ENCODE measurements at regions not wholly inside any gene's neighbourhood (a gene's known extent, or its start where the extent isn't known, plus 50 kb on each side); places are given as distances from the start of the nearest gene placed in this dataset.
A peak's percentile ranks its signal among the peaks of the same experiment; 100 is the strongest.

- TF ChIP-seq ZNF138 (CRISPR knock-in tag; conservative IDR thresholded peaks at IDR 0.05), result no peak
- no peak for TF ChIP-seq AFF4 (CRISPR knock-in tag; IDR thresholded peaks at IDR 0.05; ENCODE audit: borderline replicate concordance)
- TF ChIP-seq NFYB (CRISPR knock-in tag; conservative IDR thresholded peaks at IDR 0.05; ENCODE audit: low read depth), result no peak
These were observed 331.2 kb downstream of the NR2F1-AS1 start (continued) for GRCh38 chr5:93249651-93250289.

GRCh38 chr5:93247105-93247504 lies 333.9 kb downstream of the NR2F1-AS1 start:
- ATAC-seq (peak; percentile 65), DNase-seq (ENCODE audit: low spot score) (no peak)
- Mint-ChIP-seq H3K9me3 (no peaks in the 10 kb centered on the region), H3K27ac (no peak overlapping the region), H3K27me3 (ENCODE audit: low read depth) (peaks cover 76% of the 10 kb centered on the region), H3K4me3 (no peak overlapping the region), H3K36me3 (no peaks in the 10 kb centered on the region), H3K4me1 (peaks cover 21% of the 10 kb centered on the region)
- POLR2A ChIA-PET, result interaction anchor here (0.5 kb wide), 1 partner anchor 404 kb away, joined by 4 read pairs; no protein-coding TSS in a partner anchor
- TF ChIP-seq SP1 (CRISPR knock-in tag; conservative IDR thresholded peaks at IDR 0.05), result no peak
- TF ChIP-seq ZNF281 (CRISPR knock-in tag; IDR thresholded peaks at IDR 0.05), result no peak
- no peak for TF ChIP-seq ZNF396 (CRISPR knock-in tag; IDR thresholded peaks at IDR 0.05; ENCODE audit: borderline replicate concordance)
- no peak for TF ChIP-seq ZNF671 (CRISPR knock-in tag; IDR thresholded peaks at IDR 0.05)
- no peak for TF ChIP-seq KAT7 (CRISPR knock-in tag; IDR thresholded peaks at IDR 0.05; ENCODE audit: borderline replicate concordance)
- TF ChIP-seq ZNF121 (CRISPR knock-in tag; IDR thresholded peaks at IDR 0.05), result no peak
- no peak for TF ChIP-seq TEAD4 (CRISPR knock-in tag; IDR thresholded peaks at IDR 0.05)
- no peak for TF ChIP-seq OVOL2 (CRISPR knock-in tag; IDR thresholded peaks at IDR 0.05; ENCODE audit: borderline replicate concordance)
- TF ChIP-seq IRF1 (CRISPR knock-in tag; IDR thresholded peaks at IDR 0.05), result no peak
- TF ChIP-seq RORB (CRISPR knock-in tag; IDR thresholded peaks at IDR 0.05), result no peak
- no peak for TF ChIP-seq CREM (CRISPR knock-in tag; IDR thresholded peaks at IDR 0.05)
- no peak for TF ChIP-seq SMAD4 (CRISPR knock-in tag; IDR thresholded peaks at IDR 0.05)
- no peak for TF ChIP-seq MAX (CRISPR knock-in tag; IDR thresholded peaks at IDR 0.05)
- TF ChIP-seq FOXJ3 (CRISPR knock-in tag; IDR thresholded peaks at IDR 0.05; ENCODE audit: borderline replicate concordance), result no peak
- TF ChIP-seq ZBTB21 (CRISPR knock-in tag; IDR thresholded peaks at IDR 0.05; ENCODE audit: borderline replicate concordance), result no peak
- CTCF ChIA-PET, result no interaction called here
